ENCODE measurements at regions not wholly inside any gene's neighbourhood (a gene's known extent, or its start where the extent isn't known, plus 50 kb on each side); places are given as distances from the start of the nearest gene placed in this dataset.

GRCh38 chr3:181616088-181617070 lies 95.3 kb upstream of the SOX2 start:
- no peak for TF ChIP-seq EZH2 (IDR thresholded peaks at IDR 0.05; ENCODE audit: borderline replicate concordance, low read depth, low read length, severe bottlenecking)
- TF ChIP-seq, protein P1, sequence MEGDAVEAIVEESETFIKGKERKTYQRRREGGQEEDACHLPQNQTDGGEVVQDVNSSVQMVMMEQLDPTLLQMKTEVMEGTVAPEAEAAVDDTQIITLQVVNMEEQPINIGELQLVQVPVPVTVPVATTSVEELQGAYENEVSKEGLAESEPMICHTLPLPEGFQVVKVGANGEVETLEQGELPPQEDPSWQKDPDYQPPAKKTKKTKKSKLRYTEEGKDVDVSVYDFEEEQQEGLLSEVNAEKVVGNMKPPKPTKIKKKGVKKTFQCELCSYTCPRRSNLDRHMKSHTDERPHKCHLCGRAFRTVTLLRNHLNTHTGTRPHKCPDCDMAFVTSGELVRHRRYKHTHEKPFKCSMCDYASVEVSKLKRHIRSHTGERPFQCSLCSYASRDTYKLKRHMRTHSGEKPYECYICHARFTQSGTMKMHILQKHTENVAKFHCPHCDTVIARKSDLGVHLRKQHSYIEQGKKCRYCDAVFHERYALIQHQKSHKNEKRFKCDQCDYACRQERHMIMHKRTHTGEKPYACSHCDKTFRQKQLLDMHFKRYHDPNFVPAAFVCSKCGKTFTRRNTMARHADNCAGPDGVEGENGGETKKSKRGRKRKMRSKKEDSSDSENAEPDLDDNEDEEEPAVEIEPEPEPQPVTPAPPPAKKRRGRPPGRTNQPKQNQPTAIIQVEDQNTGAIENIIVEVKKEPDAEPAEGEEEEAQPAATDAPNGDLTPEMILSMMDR (IDR thresholded peaks at IDR 0.05; ENCODE audit: borderline replicate concordance, extremely low read depth, low read length, poor library complexity, severe bottlenecking), result no peak
